HepG2 (cell line): ENCODE measurements at regions not wholly inside any gene's neighbourhood (a gene's known extent, or its start where the extent isn't known, plus 50 kb on each side); places are given as distances from the start of the nearest gene placed in this dataset.

Experiments used
- ATAC-seq: fragments of 200-7000 bp; cut with Tn5 transposase; 3 replicates; pipeline ENCODE4 v1.9.1; 2020; ENCODE audit warnings: mild to moderate bottlenecking, moderate library complexity
- BruUV-seq: library from RNA; stranded (reverse); fragments of 400-500 nt; replicated peaks from 2 replicates; lab custom pipeline; 2021; lab: Mats Ljungman, UMichigan
- CTCF ChIA-PET: fragments of 300-600 bp; formaldehyde crosslinking; extraction: SDS; loops from one replicate; lab custom pipeline; 2021; ENCODE audit warnings: low total read pairs, inconsistent platforms, low intra/inter-chr PET ratio; lab: Yijun Ruan, JAX
- POLR2A ChIA-PET: fragments of 350-600 bp; sonication (Branson Sonifier 250); formaldehyde crosslinking; loops from one replicate; lab custom pipeline; 2020; ENCODE audit warnings: antibody characterized with exemption, inconsistent platforms; lab: Yijun Ruan, JAX
- DNase-seq: peaks from one replicate; pipeline ENCODE4 v3.0.0-alpha.2; 2015; ENCODE audit warnings: low spot score
- FAIRE-seq: peaks from 3 replicates; lab custom pipeline; 2011; peaks lifted over from hg19 to GRCh38; lab: Jason Lieb, UNC
- H2AFZ ChIP-seq: one replicate; pipeline ENCODE4 v1.6.1; 2011; ENCODE audit warnings: low read length, inconsistent platforms
- H3K27ac ChIP-seq: fragments of 300-600 bp; 3 replicates; pipeline ENCODE4 v1.8.0; 2011; ENCODE audit warnings: mixed run types, mild to moderate bottlenecking, mixed read lengths, low read length, inconsistent platforms; ENCODE audit not compliant: insufficient read depth; ENCODE audit errors: extremely low read length
- H3K27me3 ChIP-seq, 2 experiments: fragments of 200-600 bp in 1 of 2; 2 replicates in 1 of 2; 3 replicates in 1 of 2; pipeline versions ENCODE4 v1.6.0 to v1.8.0; 2011; ENCODE audit warnings: low read length in 2 of 2, mild to moderate bottlenecking in 2 of 2, moderate library complexity in 2 of 2, inconsistent platforms in 1 of 2; ENCODE audit not compliant: insufficient read depth in 2 of 2, control insufficient read depth in 1 of 2
- H3K36me3 ChIP-seq, 2 experiments: fragments of 200-600 bp in 1 of 2; replicated peaks in 1 of 2; 2 replicates in 1 of 2; 3 replicates in 1 of 2; pipeline versions ENCODE4 v1.5.1 to v1.8.0; 2011; ENCODE audit warnings: low read length in 2 of 2, inconsistent platforms in 1 of 2; ENCODE audit not compliant: insufficient read depth in 2 of 2, control insufficient read depth in 1 of 2
- H3K4me1 ChIP-seq: 2 replicates; pipeline ENCODE4 v1.5.1; 2012; ENCODE audit warnings: low read length, inconsistent platforms; ENCODE audit not compliant: insufficient read depth
- H3K4me2 ChIP-seq: 2 replicates; pipeline ENCODE4 v1.6.0; 2011; ENCODE audit warnings: low read depth, low read length, inconsistent platforms
- H3K4me3 ChIP-seq, 3 experiments: fragments of 200-600 bp in 1 of 3; sonication (generic), shearing (Covaris generic) in 1 of 3; replicated peaks in 1 of 3; 2 replicates each; pipeline ENCODE4 v1.5.1; 2011 to 2016; ENCODE audit warnings: low read length in 3 of 3, inconsistent platforms in 2 of 3, low read depth in 2 of 3, mild to moderate bottlenecking in 2 of 3, control low read depth in 1 of 3, mixed read lengths in 1 of 3; ENCODE audit not compliant: insufficient read depth in 1 of 3
- H3K79me2 ChIP-seq: one replicate; pipeline ENCODE4 v1.6.1; 2011; ENCODE audit warnings: low read length, inconsistent platforms; ENCODE audit not compliant: insufficient read depth
- H3K9ac ChIP-seq: 2 replicates; pipeline ENCODE4 v1.6.0; 2011; ENCODE audit warnings: mild to moderate bottlenecking, low read depth, low read length, inconsistent platforms; ENCODE audit not compliant: insufficient read depth
- H3K9me3 ChIP-seq: 2 replicates; pipeline ENCODE4 v1.5.1; 2012; ENCODE audit warnings: mild to moderate bottlenecking, low read length
- H4K20me1 ChIP-seq: 2 replicates; pipeline ENCODE4 v1.6.0; 2011; ENCODE audit warnings: inconsistent platforms, mild to moderate bottlenecking, low read length, moderate library complexity; ENCODE audit not compliant: insufficient read depth
- ATF7 ChIP-seq, 2 experiments: fragments of 450-650 bp in 1 of 2; sonication (generic) in 1 of 2; formaldehyde crosslinking in 1 of 2; IDR thresholded peaks; 2 replicates each; pipeline versions ENCODE4 v1.4.0 to v1.6.1; 2016 to 2020; ENCODE audit warnings: antibody characterized with exemption in 1 of 2, mild to moderate bottlenecking in 1 of 2, missing genetic modification reagents in 1 of 2
- HOXA3 ChIP-seq: sonication (generic); formaldehyde crosslinking; IDR thresholded peaks from 2 replicates; pipeline ENCODE4 v1.5.0; 2020; ENCODE audit warnings: missing genetic modification reagents
- MAFF ChIP-seq: IDR thresholded peaks from 2 replicates; pipeline ENCODE4 v1.6.1; 2011; ENCODE audit warnings: low read depth, low read length, improper control_type of control experiment
- MAFK ChIP-seq, 2 experiments: IDR thresholded peaks in 1 of 2; conservative IDR thresholded peaks in 1 of 2; 2 replicates each; pipeline ENCODE4 v1.6.1; 2011; ENCODE audit warnings: improper control_type of control experiment in 2 of 2, low read length in 2 of 2
- MAX ChIP-seq: IDR thresholded peaks from 2 replicates; pipeline ENCODE4 v1.6.1; 2012; ENCODE audit warnings: inconsistent platforms
- TEAD3 ChIP-seq: optimal IDR thresholded peaks from 2 replicates; pipeline ENCODE3; 2016; ENCODE audit warnings: borderline replicate concordance
- TSC22D2 ChIP-seq: sonication (generic); formaldehyde crosslinking; IDR thresholded peaks from 2 replicates; pipeline ENCODE4 v1.5.1; 2020; ENCODE audit warnings: missing genetic modification reagents, mild to moderate bottlenecking, borderline replicate concordance
- ZBTB8A ChIP-seq: sonication (generic); formaldehyde crosslinking; IDR thresholded peaks from 2 replicates; pipeline ENCODE4 v1.4.0; 2020; ENCODE audit warnings: mild to moderate bottlenecking, low read depth, missing genetic modification reagents, borderline replicate concordance
- WGBS: methylation state at CpG from one replicate; pipeline ENCODE4 v1.1.6; 2017; ENCODE audit warnings: low lambda C conversion rate; 5-methylcytosine and 5-hydroxymethylcytosine counted together
- in situ Hi-C: cut with HindIII; loops from 2 replicates; pipeline ENCODE4 v1.10.0; 2017; ENCODE audit warnings: low pct_unique_long_range_greater_than_20kb; ENCODE audit not compliant: extremely low pct_ligation_motif_present
- intact Hi-C: fragments of 100-400 bp; cut with micrococcal nuclease; formaldehyde crosslinking; loops from one replicate; pipeline ENCODE4 v1.10.0; 2022; ENCODE audit not compliant: unreplicated experiment

- FAIRE-seq (no peak), DNase-seq (no peak), ATAC-seq (no peak)
- Histone ChIP-seq H3K9me3 (no peaks in the 10 kb centered on the region), H3K4me1 (no peaks in the 10 kb centered on the region), H3K4me2 (no peak overlapping the region), H3K27ac (no peak overlapping the region), H3K36me3 (no peaks in the 10 kb centered on the region), H3K9ac (no peak overlapping the region), H3K27me3 (no peaks in the 10 kb centered on the region), H3K79me2 (no peaks in the 10 kb centered on the region), H3K4me3 (no peak overlapping the region), H2AFZ (no peak overlapping the region), H4K20me1 (no peaks in the 10 kb centered on the region)
- ChIA-PET POLR2A (no interaction called here), CTCF (no interaction called here)
- BruUV-seq, result no TSS peak
- no peak for TF ChIP-seq MAX
- TF ChIP-seq ATF7 (IDR thresholded peaks at IDR 0.05), result peak; percentile 88
- no peak for TF ChIP-seq ATF7 (CRISPR knock-in tag; IDR thresholded peaks at IDR 0.05)
- TF ChIP-seq ZBTB8A (CRISPR knock-in tag), result no peak
- under 1% methylated on average over 5 of the region's 5 CpGs for WGBS
- intact Hi-C loops (no loop called here), in situ Hi-C loops (no loop called here)
Observed at GRCh38 chr3:86234506-86235254, 756.3 kb downstream of the VGLL3 start.

GRCh38 chr3:86230762-86231161, 760.2 kb downstream of the VGLL3 start:
- FAIRE-seq (no peak), DNase-seq (no peak), ATAC-seq (no peak)
- no peak overlapping the region for H2AFZ ChIP-seq
- no peaks in the 10 kb centered on the region for H4K20me1 ChIP-seq
- in situ Hi-C loops, result no loop called here
- BruUV-seq, result no TSS peak
- no peaks in the 10 kb centered on the region for H3K4me1 ChIP-seq
- no peaks in the 10 kb centered on the region for H3K9me3 ChIP-seq
- no peaks in the 10 kb centered on the region for H3K79me2 ChIP-seq
- H3K27ac ChIP-seq, result no peak overlapping the region
- no peak for TF ChIP-seq TSC22D2 (CRISPR knock-in tag)
- TF ChIP-seq HOXA3 (CRISPR knock-in tag), result no peak
- TF ChIP-seq TEAD3 (CRISPR knock-in tag), result no peak
- peak; percentile 95 for TF ChIP-seq MAFF
- peak; percentile 86 to 97 for TF ChIP-seq MAFK (conservative IDR thresholded peaks at IDR 0.05 in 1 of 2, IDR thresholded peaks at IDR 0.05 in 1 of 2; ENCODE audit: low read length in 2 of 2)
- H3K4me3 ChIP-seq, result no peak overlapping the region
- CTCF ChIA-PET, result no interaction called here
- intact Hi-C loops, result no loop called here
- no peaks in the 10 kb centered on the region for H3K36me3 ChIP-seq
- no peak overlapping the region for H3K9ac ChIP-seq
- POLR2A ChIA-PET, result no interaction called here
- no peak overlapping the region for H3K4me2 ChIP-seq
- no peaks in the 10 kb centered on the region for H3K27me3 ChIP-seq
- WGBS, result 3% methylated on average over 1 of the region's 1 CpG
